ENCODE measurements at regions not wholly inside any gene's neighbourhood (a gene's known extent, or its start where the extent isn't known, plus 50 kb on each side); places are given as distances from the start of the nearest gene placed in this dataset.

DNA sequence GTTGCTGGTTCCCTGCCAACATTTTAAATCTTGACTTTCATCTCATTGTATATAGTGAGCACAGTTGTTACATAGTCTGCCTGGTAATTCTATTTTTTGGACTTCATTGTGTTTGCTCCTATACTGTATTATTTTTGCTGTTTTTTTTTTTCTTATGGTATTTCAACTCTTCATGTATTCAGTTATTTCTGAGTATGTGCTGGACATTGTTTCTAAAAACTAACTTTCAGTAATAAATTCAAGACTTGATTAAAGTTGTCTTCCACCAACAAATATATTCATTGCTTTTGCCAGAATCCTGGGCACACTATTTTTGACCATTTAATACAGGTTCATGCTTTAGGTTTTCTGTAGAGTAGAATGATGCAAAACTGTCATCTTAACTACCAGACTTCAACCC, 698.3 kb downstream of the MAFB start:
- TF ChIP-seq POLR2A (IDR thresholded peaks at IDR 0.05) (no peak), EP300 (IDR thresholded peaks at IDR 0.05) (no peak), POLR2AphosphoS5 (IDR thresholded peaks at IDR 0.05) (no peak)
- TF ChIP-seq, protein P1, sequence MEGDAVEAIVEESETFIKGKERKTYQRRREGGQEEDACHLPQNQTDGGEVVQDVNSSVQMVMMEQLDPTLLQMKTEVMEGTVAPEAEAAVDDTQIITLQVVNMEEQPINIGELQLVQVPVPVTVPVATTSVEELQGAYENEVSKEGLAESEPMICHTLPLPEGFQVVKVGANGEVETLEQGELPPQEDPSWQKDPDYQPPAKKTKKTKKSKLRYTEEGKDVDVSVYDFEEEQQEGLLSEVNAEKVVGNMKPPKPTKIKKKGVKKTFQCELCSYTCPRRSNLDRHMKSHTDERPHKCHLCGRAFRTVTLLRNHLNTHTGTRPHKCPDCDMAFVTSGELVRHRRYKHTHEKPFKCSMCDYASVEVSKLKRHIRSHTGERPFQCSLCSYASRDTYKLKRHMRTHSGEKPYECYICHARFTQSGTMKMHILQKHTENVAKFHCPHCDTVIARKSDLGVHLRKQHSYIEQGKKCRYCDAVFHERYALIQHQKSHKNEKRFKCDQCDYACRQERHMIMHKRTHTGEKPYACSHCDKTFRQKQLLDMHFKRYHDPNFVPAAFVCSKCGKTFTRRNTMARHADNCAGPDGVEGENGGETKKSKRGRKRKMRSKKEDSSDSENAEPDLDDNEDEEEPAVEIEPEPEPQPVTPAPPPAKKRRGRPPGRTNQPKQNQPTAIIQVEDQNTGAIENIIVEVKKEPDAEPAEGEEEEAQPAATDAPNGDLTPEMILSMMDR (IDR thresholded peaks at IDR 0.05) = no peak
